Ascending aorta (tissue), 2 donors: ENCODE measurements at regions not wholly inside any gene's neighbourhood (a gene's known extent, or its start where the extent isn't known, plus 50 kb on each side); places are given as distances from the start of the nearest gene placed in this dataset.

ENCODE experiments used
- DNase-seq, 2 donors: peaks; one replicate each; pipeline ENCODE4 v3.0.0-alpha.2; 2019; ENCODE audit warnings: low spot score in 2 of 2
- H3K27ac ChIP-seq, 2 donors: fragments of 200-600 bp; sonication (generic); one replicate each; pipeline ENCODE4 v1.5.1; 2016 to 2017; ENCODE audit warnings: mild to moderate bottlenecking in 1 of 2
- H3K27me3 ChIP-seq: fragments of 200-600 bp; sonication (generic); one replicate; pipeline ENCODE4 v1.5.1; 2017
- H3K36me3 ChIP-seq, 2 donors: fragments of 200-600 bp; sonication (generic); one replicate each; pipeline ENCODE4 v1.5.1; 2016
- H3K4me1 ChIP-seq, 2 donors: fragments of 200-600 bp; sonication (generic); one replicate each; pipeline ENCODE4 v1.5.1; 2016 to 2017; ENCODE audit warnings: mild to moderate bottlenecking in 1 of 2
- H3K4me3 ChIP-seq, 2 donors: fragments of 200-600 bp; sonication (generic); one replicate each; pipeline ENCODE4 v1.5.1; 2016 to 2017; ENCODE audit warnings: mild to moderate bottlenecking in 1 of 2
- H3K9me3 ChIP-seq, 2 donors: fragments of 200-600 bp; sonication (generic); one replicate each; pipeline ENCODE4 v1.5.1; 2016
- intact Hi-C: fragments of 100-400 bp; cut with DNase I; formaldehyde crosslinking; loops from one replicate; pipeline ENCODE4 v1.15.1; 2023
- TF ChIP-seq, protein P1 (sequence below), 3 experiments: fragments of 200-600 bp in 2 of 3; fragments of 450-650 bp in 1 of 3; sonication (generic) in 2 of 3; IDR thresholded peaks; one replicate each; pipeline ENCODE4 v1.5.1; 2016 to 2019; ENCODE audit warnings: antibody characterized with exemption in 3 of 3, mild to moderate bottlenecking in 1 of 3, moderate library complexity in 1 of 3

DNA sequence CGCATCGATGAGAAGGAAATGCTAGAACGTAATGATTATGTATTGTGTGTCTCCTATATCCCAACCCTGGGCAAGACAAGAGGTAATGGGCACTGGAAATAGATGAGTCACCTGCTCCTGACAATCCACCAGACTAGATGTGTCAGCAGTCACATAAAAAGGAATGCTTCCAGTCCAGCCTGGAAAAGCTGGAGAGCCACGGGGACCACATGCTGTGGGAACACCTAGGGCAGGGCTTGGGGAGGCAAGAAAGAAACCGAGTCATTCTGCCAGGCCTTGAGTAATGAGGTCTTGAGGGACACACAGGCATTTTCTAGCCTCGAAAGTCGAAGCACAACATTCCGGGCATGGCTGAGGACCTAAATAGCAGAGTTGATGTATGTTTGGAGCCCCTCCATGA is 716.7 kb upstream of the TMEM132C start:
- H3K27me3 ChIP-seq, result no peaks in the 10 kb centered on the region
- peaks cover 0 to 4% of the 10 kb centered on the region in 2 donors for H3K9me3 ChIP-seq
- H3K4me3 ChIP-seq, result no peak overlapping the region
- DNase-seq, result no peak
- H3K36me3 ChIP-seq, result no peaks in the 10 kb centered on the region
- TF ChIP-seq, protein P1, sequence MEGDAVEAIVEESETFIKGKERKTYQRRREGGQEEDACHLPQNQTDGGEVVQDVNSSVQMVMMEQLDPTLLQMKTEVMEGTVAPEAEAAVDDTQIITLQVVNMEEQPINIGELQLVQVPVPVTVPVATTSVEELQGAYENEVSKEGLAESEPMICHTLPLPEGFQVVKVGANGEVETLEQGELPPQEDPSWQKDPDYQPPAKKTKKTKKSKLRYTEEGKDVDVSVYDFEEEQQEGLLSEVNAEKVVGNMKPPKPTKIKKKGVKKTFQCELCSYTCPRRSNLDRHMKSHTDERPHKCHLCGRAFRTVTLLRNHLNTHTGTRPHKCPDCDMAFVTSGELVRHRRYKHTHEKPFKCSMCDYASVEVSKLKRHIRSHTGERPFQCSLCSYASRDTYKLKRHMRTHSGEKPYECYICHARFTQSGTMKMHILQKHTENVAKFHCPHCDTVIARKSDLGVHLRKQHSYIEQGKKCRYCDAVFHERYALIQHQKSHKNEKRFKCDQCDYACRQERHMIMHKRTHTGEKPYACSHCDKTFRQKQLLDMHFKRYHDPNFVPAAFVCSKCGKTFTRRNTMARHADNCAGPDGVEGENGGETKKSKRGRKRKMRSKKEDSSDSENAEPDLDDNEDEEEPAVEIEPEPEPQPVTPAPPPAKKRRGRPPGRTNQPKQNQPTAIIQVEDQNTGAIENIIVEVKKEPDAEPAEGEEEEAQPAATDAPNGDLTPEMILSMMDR (IDR thresholded peaks at IDR 0.05), result no peak
- H3K4me1 ChIP-seq, result no peaks in the 10 kb centered on the region
- intact Hi-C loops, result no loop called here
- no peak overlapping the region for H3K27ac ChIP-seq

DNA sequence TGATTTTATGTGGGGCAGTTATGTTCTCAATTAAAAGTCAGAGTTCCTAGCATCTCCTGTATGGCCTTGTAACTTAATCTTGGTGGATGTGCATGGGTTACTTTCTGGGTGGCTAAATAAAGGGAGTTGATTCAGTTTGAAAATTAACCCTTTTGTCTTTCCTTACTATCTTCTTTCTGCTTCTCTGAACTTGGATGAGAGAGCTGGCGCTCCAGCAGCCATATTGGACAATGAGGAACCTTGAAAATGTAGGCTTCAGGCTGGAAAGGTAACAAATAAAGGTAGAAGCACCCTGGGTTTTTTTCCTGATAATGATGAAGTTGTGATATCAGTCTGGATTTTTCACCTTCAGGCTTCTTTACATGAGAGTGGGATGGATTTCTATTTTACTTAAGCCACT is 714.1 kb upstream of the TMEM132C start:
- TF ChIP-seq, protein P1 (IDR thresholded peaks at IDR 0.05), result no peak
- H3K4me3 ChIP-seq, result no peak overlapping the region
- H3K27me3 ChIP-seq, result no peaks in the 10 kb centered on the region
- intact Hi-C loops, result no loop called here
- H3K4me1 ChIP-seq, result no peaks in the 10 kb centered on the region
- peaks cover 0 to 4% of the 10 kb centered on the region in 2 donors for H3K9me3 ChIP-seq
- no peaks in the 10 kb centered on the region for H3K36me3 ChIP-seq
- no peak for DNase-seq
- H3K27ac ChIP-seq, result no peak overlapping the region

DNA sequence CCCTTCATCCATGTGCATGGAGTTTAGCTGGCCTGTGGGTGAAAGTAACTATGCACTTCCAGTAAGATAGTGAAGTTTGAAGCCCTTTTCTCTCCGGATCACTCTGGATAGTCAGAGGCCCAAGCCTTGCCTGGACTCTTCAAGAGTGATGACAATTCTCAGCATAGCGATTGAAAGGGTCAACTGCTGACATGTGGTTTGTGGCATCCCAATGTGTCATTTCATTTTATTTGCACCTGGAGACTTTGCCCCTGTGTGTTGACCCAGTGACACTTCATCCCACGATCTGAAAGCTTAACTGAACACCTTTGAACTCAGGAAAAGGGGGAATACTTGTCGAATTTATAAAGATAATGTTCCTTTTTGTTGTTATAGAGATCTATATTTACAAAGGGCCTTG is 711.9 kb upstream of the TMEM132C start:
- DNase-seq, result no peak
- TF ChIP-seq, protein P1 (IDR thresholded peaks at IDR 0.05), result no peak
- no peaks in the 10 kb centered on the region for H3K36me3 ChIP-seq
- no peak overlapping the region for H3K4me3 ChIP-seq
- H3K27me3 ChIP-seq, result no peaks in the 10 kb centered on the region
- H3K4me1 ChIP-seq, result no peaks in the 10 kb centered on the region
- peaks cover 0 to 4% of the 10 kb centered on the region in 2 donors for H3K9me3 ChIP-seq
- intact Hi-C loops, result no loop called here
- H3K27ac ChIP-seq, result no peak overlapping the region

DNA sequence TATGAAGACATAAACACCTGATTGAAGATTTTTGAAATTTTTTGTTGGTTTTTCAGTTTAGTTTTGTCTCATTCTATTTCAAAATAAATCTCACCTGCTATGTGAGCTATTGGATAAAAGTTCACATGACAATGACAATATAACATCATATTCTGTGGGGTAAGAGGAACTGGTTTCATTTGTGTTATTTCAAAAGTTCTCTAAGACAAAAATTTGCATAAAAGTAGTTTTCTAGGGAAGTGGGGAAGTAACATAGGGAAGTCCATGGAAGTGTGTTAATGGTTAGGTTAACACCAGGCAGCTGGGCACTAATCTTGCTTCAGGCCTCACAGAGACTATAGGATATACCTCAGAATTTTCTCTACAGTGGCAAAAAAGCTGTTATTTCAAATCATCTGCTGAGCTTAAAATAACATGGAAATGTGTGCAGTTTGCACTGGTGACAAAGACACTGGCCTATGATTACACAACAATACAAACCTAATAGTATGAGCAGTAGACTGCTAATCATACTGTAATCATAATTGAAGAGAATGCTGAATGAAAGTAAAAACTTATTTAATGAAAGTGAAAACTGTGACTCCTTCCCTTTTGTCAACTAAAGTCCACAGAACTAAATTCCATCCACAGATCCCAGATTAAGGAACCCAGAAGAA is 710.6 kb upstream of the TMEM132C start:
- Histone ChIP-seq H3K27me3 (no peaks in the 10 kb centered on the region), H3K4me1 (no peaks in the 10 kb centered on the region), H3K4me3 (no peak overlapping the region), H3K36me3 (no peaks in the 10 kb centered on the region), H3K27ac (no peak overlapping the region), H3K9me3 (peaks cover 0 to 4% of the 10 kb centered on the region in 2 donors)
- TF ChIP-seq, protein P1 (IDR thresholded peaks at IDR 0.05), result no peak
- intact Hi-C loops, result no loop called here
- DNase-seq, result no peak

DNA sequence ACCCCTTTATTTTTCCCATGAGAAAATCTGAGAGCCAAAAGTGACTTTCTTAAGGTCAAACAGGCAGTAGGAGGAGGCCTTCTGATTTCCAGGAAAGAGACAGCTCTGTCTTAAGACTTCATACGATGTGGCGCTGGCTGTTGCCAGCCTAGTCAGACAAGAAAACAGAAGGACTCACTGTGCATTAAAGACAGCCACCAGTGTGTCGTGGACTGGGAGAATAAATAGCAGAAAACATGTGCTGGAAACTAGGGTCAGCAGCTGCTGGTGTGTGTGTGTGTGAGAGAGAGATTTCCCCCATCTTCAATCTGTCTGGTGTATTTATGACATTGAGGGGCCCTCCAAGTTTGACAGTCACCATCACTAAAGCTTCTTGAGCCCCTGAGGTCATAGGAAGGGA is 708.6 kb upstream of the TMEM132C start:
- H3K9me3 ChIP-seq, result no peaks in the 10 kb centered on the region

More for the DNA sequence above, 708.6 kb upstream of the TMEM132C start:
- no peaks in the 10 kb centered on the region for H3K27me3 ChIP-seq
- intact Hi-C loops, result no loop called here
- H3K36me3 ChIP-seq, result no peaks in the 10 kb centered on the region
- H3K4me1 ChIP-seq, result no peaks in the 10 kb centered on the region
- no peak overlapping the region for H3K4me3 ChIP-seq
- DNase-seq, result no peak
- no peak overlapping the region for H3K27ac ChIP-seq
- TF ChIP-seq, protein P1 (IDR thresholded peaks at IDR 0.05), result no peak
